ENCODE measurements at regions not wholly inside any gene's neighbourhood (a gene's known extent, or its start where the extent isn't known, plus 50 kb on each side); places are given as distances from the start of the nearest gene placed in this dataset.

DNA sequence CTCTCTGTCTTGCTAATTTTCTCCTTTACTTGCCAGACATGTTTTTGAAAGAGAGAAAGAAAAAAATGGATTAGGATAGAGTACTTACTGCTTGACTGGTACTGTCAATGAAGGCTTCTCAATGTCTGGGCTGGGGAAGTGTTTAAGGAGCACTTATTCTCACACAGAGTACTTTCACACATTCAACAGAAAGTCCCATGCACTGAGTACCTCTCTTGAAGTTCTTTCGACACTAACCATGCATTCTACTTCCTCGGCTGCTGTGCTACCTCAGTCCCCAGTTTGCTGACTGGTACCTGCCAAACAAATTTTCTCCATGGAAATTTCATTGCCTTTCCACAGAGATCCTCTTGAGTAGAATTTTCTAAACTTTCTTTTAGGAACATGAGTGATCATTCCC, 281.9 kb downstream of the RBM26 start:
- WGBS (ENCODE audit: insufficient coverage) = 100% methylated on average over 2 of the region's 2 CpGs

DNA sequence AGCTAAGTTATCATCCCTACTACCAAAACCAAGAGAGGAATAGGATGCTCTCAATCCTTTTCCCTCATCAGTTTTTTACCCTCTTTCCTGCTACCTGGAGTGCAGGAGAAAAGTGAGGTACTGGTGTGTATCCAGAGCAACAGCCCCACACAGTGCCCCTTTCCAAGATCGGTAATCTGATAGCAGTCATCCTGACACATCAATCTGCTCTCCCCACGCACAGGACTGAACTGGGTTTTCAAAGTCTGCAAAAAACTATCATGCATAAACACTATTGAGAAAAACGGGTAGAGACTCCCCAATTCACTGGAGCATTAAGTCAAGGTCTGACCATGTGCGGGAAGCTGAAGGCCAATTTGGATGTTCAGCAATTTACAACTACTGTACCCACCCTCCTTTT, 284.8 kb downstream of the RBM26 start:
- no peak for DNase-seq
- TF ChIP-seq EZH2 (IDR thresholded peaks at IDR 0.05; ENCODE audit: borderline replicate concordance, insufficient read depth, low read depth, low read length, poor library complexity, severe bottlenecking) = no peak
- TF ChIP-seq, protein P1, sequence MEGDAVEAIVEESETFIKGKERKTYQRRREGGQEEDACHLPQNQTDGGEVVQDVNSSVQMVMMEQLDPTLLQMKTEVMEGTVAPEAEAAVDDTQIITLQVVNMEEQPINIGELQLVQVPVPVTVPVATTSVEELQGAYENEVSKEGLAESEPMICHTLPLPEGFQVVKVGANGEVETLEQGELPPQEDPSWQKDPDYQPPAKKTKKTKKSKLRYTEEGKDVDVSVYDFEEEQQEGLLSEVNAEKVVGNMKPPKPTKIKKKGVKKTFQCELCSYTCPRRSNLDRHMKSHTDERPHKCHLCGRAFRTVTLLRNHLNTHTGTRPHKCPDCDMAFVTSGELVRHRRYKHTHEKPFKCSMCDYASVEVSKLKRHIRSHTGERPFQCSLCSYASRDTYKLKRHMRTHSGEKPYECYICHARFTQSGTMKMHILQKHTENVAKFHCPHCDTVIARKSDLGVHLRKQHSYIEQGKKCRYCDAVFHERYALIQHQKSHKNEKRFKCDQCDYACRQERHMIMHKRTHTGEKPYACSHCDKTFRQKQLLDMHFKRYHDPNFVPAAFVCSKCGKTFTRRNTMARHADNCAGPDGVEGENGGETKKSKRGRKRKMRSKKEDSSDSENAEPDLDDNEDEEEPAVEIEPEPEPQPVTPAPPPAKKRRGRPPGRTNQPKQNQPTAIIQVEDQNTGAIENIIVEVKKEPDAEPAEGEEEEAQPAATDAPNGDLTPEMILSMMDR (IDR thresholded peaks at IDR 0.05) = no peak
- Mint-ChIP-seq H3K9me3 (ENCODE audit: insufficient read depth) (no peaks in the 10 kb centered on the region), H3K4me1 (peaks cover 5% of the 10 kb centered on the region), H3K4me3 (no peak overlapping the region), H3K27me3 (no peaks in the 10 kb centered on the region), H3K27ac (no peak overlapping the region)
- Histone ChIP-seq H4K20me1 (ENCODE audit: control insufficient read depth, insufficient read depth, low read length, poor library complexity, severe bottlenecking) (no peaks in the 10 kb centered on the region), H3K27ac (ENCODE audit: low read length in 2 of 2) (no peak overlapping the region), H3K9ac (ENCODE audit: low read length) (no peak overlapping the region), H3K4me2 (replicated peaks; ENCODE audit: low read depth, low read length, poor library complexity, severe bottlenecking) (no peak overlapping the region), H3K9me3 (ENCODE audit: control extremely low read depth in 1 of 3, control insufficient read depth in 2 of 3, insufficient read depth in 1 of 3, low read length in 2 of 3) (peaks cover 0 to 1% (median 0%) of the 10 kb centered on the region in 3 donors), H3K36me3 (replicated peaks in 1 of 2; ENCODE audit: control extremely low read depth in 1 of 2, control insufficient read depth in 1 of 2, extremely low read depth in 1 of 2, insufficient read depth in 2 of 2, low read length in 1 of 2) (no peaks in the 10 kb centered on the region), H3K4me1 (ENCODE audit: control insufficient read depth in 2 of 2, insufficient read depth in 2 of 2, low read length in 2 of 2) (peaks cover 0 to 4% of the 10 kb centered on the region in 2 donors), H3K79me2 (ENCODE audit: control insufficient read depth, insufficient read depth, low read length) (no peaks in the 10 kb centered on the region), H3K4me3 (ENCODE audit: control extremely low read depth in 1 of 5, extremely low read depth in 1 of 5, insufficient read depth in 1 of 5, low read depth in 2 of 5, low read length in 4 of 5) (no peak overlapping the region), H2AFZ (ENCODE audit: insufficient read depth, low read depth, low read length, poor library complexity, severe bottlenecking) (no peak overlapping the region), H3K27me3 (replicated peaks in 1 of 4; ENCODE audit: control extremely low read depth in 1 of 4, control insufficient read depth in 3 of 4, insufficient read depth in 4 of 4, low read length in 3 of 4) (no peaks in the 10 kb centered on the region)
- intact Hi-C loops (cut with micrococcal nuclease) = no loop called here
- ChIA-PET POLR2A (no interaction called here), CTCF (no interaction called here)
- ATAC-seq (ENCODE audit: low read depth) = no peak
- 83% methylated on average over 4 of the region's 4 CpGs for WGBS (ENCODE audit: insufficient coverage)

More for the DNA sequence above, 281.9 kb downstream of the RBM26 start:
- H3K79me2 ChIP-seq (ENCODE audit: control insufficient read depth, insufficient read depth, low read length) = no peaks in the 10 kb centered on the region
- peaks cover 0 to 1% (median 0%) of the 10 kb centered on the region in 3 donors for H3K9me3 ChIP-seq (ENCODE audit: control extremely low read depth in 1 of 3, control insufficient read depth in 2 of 3, insufficient read depth in 1 of 3, low read length in 2 of 3)
- intact Hi-C loops (cut with micrococcal nuclease) = no loop called here
- H3K27ac ChIP-seq (ENCODE audit: low read length in 2 of 2) = no peak overlapping the region
- H4K20me1 ChIP-seq (ENCODE audit: control insufficient read depth, insufficient read depth, low read length, poor library complexity, severe bottlenecking) = no peaks in the 10 kb centered on the region
- no peak overlapping the region for H3K4me2 ChIP-seq (replicated peaks; ENCODE audit: low read depth, low read length, poor library complexity, severe bottlenecking)
- no peaks in the 10 kb centered on the region for H3K36me3 ChIP-seq (replicated peaks in 1 of 2; ENCODE audit: control extremely low read depth in 1 of 2, control insufficient read depth in 1 of 2, extremely low read depth in 1 of 2, insufficient read depth in 2 of 2, low read length in 1 of 2)
- TF ChIP-seq, protein P1 (IDR thresholded peaks at IDR 0.05) = no peak
- TF ChIP-seq EZH2 (IDR thresholded peaks at IDR 0.05; ENCODE audit: borderline replicate concordance, insufficient read depth, low read depth, low read length, poor library complexity, severe bottlenecking) = no peak
- Mint-ChIP-seq H3K27ac (no peak overlapping the region), H3K9me3 (ENCODE audit: insufficient read depth) (peaks cover 2% of the 10 kb centered on the region), H3K4me1 (peaks cover 5% of the 10 kb centered on the region), H3K4me3 (no peak overlapping the region), H3K27me3 (peaks cover 7% of the 10 kb centered on the region)
- CTCF ChIA-PET = no interaction called here
- H3K9ac ChIP-seq (ENCODE audit: low read length) = no peak overlapping the region
- DNase-seq (no peak), ATAC-seq (ENCODE audit: low read depth) (no peak)
- no peak overlapping the region for H3K4me3 ChIP-seq (ENCODE audit: control extremely low read depth in 1 of 5, extremely low read depth in 1 of 5, insufficient read depth in 1 of 5, low read depth in 2 of 5, low read length in 4 of 5)
- no peak overlapping the region for H2AFZ ChIP-seq (ENCODE audit: insufficient read depth, low read depth, low read length, poor library complexity, severe bottlenecking)
- no peaks in the 10 kb centered on the region for H3K27me3 ChIP-seq (replicated peaks in 1 of 4; ENCODE audit: control extremely low read depth in 1 of 4, control insufficient read depth in 3 of 4, insufficient read depth in 4 of 4, low read length in 3 of 4)
- POLR2A ChIA-PET = no interaction called here
- H3K4me1 ChIP-seq (ENCODE audit: control insufficient read depth in 2 of 2, insufficient read depth in 2 of 2, low read length in 2 of 2) = peaks cover 0 to 4% of the 10 kb centered on the region in 2 donors
